ENCODE measurements at regions not wholly inside any gene's neighbourhood (a gene's known extent, or its start where the extent isn't known, plus 50 kb on each side); places are given as distances from the start of the nearest gene placed in this dataset.
"Not testable (repeated sequence)": the region's sequence is repeated elsewhere in the genome, so short reads cannot be mapped to it uniquely, and the experiment has no call there.

DNA sequence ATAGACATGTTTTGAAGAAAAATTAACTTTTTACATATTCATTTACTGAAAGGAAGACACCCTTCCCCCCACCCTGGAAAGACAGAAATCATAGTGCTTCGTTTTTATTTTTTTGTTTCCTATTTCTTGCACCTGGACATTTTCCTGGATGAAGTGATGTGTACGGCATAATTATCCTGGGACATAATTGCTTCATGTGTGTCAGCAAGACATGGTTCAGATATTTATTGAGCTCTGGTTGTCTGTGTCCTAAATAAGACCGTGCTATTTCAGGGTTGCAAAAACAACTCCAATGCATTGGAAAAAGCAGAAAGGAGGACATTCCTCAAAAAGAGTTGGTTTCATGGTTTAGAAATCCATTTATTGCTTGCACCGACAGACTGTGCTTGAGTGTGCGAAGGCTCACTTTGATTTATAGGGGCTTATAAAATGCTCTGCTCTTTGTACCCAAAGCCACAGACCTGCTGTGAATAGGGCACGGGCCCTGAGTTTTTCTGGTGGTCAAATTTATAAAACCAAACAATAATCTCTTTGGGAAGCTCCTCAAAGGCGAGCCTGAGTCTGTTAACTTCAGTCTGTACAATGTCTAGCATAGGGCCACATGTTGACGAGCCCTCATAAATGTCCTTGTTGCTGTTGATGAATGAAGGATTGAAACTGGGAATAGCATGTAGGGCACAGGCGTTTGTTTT lies 179.5 kb downstream of the SOX4 start:
- DNase-seq (ENCODE audit: low read depth): no peak

DNA sequence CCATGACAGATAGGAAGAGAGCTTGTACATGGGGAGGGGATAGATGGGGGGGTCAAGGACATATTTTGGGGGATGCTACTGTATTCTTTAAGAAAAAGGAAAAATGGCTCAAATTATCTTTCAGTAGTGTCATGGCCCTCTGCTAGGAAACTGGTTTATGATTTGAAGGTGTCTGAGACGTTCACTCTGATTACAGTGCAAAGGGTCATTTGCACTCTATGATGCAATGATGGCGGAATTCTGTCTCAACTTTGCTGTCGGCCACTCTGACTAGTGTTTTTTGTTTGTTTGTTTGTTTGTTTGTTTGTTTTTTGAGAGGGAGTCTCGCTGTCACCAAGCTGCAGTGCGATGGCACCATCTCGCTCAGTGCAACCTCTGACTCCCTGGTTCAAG lies 180.0 kb downstream of the SOX4 start:
- no peak for DNase-seq (ENCODE audit: low read depth)

- no peak for DNase-seq (ENCODE audit: low read depth)
Observed at GRCh38 chr6:21777846-21778245, 184.3 kb downstream of the SOX4 start.

- no peak for DNase-seq (ENCODE audit: low read depth)
Observed at GRCh38 chr6:21780141-21780540, 186.6 kb downstream of the SOX4 start.

GRCh38 chr6:21780679-21781078 lies 187.1 kb downstream of the SOX4 start:
- no peak for DNase-seq (ENCODE audit: low read depth)

GRCh38 chr6:21781128-21781527 lies 187.6 kb downstream of the SOX4 start:
- DNase-seq (ENCODE audit: low read depth): no peak

GRCh38 chr6:21785164-21785563 lies 191.6 kb downstream of the SOX4 start:
- DNase-seq (ENCODE audit: low read depth): no peak

- no peak for DNase-seq (ENCODE audit: low read depth)
Observed at GRCh38 chr6:21791056-21791455, 197.5 kb downstream of the SOX4 start.

DNA sequence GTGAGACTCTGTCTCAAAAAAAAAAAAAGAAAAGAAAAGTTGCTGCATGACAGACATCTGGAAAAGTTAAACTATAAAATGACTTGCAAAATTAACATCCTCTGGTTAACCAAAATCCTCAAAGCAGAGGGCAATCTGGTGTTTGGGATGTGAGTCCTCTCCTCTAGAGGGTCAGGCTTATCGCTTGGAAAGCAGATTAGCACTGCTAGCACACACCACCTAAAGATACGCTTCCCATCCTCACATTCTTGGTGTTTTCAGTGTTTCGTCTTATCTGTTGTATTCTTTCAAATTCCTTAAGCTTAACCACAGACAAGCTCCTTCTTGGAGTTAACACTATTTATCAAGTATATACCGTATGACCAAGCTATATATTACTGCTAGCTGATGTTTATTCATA lies 198.0 kb downstream of the SOX4 start:
- no peak for DNase-seq (ENCODE audit: low read depth)

- DNase-seq (ENCODE audit: low read depth): no peak
Observed at GRCh38 chr6:21792177-21792576, 198.6 kb downstream of the SOX4 start.

DNA sequence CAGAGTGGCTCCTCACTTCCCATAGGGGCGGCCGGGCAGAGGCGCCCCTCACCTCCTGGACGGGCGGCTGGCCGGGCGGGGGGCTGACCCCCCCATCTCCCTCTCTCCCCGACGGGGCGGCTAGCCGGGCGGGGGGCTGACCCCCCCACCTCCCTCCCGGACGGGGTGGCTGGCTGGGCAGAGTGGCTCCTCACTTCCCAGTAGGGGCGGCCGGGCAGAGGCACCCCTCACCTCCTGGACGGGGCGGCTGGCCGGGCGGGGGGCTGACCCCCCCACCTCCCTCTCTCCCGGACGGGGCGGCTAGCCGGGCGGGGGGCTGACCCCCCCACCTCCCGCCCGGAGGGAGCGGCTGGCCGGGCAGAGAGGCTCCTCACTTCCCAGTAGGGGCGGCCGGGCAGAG lies 203.4 kb downstream of the SOX4 start:
- not testable (repeated sequence) for DNase-seq (ENCODE audit: low read depth)

DNA sequence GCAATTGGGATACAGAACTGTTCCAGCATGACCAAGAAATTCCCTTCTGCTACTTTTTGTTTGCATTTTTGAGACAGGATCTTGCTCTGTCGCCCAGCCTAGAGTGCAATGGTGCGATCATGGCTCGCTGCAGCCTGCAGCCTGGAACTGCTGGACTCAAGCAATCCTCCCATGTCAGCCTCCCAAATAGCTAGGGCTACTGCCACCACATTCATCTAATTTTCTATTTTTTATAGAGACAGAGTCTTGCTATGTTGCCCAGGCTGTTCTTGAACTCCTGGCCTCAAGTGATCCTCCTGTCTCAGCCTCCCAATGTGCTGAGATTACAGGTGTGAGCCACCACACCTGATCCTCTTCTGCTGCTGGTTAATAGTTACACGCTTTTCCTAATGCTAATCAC lies 204.9 kb downstream of the SOX4 start:
- DNase-seq (ENCODE audit: low read depth): no peak

- no peak for DNase-seq (ENCODE audit: low read depth)
Observed at GRCh38 chr6:21800330-21800729, 206.8 kb downstream of the SOX4 start.

GRCh38 chr6:21800948-21801438 lies 207.4 kb downstream of the SOX4 start:
- DNase-seq (ENCODE audit: low read depth): peak; percentile 61

DNA sequence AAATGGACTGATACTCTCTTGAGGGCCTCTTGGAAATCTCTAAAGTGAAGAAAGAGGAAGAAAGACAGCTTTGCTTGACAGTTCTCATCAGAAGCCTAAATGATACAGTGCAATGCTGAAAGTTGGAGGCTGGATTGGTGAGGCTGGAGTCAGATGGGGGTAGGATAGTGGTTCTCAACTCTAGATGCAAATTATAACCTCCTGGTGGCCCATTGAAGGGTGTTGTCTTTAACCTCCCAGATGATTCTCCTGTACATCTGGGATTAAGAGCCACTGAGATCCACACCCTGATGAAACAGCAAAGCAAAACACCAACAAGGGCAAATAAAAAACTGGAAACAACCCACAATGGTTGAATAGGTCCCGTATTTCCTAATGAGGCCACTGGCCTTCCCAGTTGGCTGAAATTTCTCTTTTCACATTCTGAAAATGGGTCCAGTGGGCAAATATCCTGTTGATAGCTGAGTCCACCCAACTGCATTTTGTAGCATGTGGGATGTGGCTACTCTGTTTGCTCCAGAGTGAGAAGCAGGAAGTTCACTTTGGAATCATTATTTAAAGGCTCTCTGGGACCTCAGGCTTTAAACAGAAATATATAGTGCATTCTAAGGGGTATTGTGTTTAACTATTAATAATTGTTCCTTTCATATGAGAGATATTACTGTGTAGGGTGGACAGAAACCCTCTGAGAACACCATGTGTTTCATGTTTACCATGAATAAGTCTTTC lies 208.1 kb downstream of the SOX4 start:
- DNase-seq (ENCODE audit: low read depth): no peak

DNA sequence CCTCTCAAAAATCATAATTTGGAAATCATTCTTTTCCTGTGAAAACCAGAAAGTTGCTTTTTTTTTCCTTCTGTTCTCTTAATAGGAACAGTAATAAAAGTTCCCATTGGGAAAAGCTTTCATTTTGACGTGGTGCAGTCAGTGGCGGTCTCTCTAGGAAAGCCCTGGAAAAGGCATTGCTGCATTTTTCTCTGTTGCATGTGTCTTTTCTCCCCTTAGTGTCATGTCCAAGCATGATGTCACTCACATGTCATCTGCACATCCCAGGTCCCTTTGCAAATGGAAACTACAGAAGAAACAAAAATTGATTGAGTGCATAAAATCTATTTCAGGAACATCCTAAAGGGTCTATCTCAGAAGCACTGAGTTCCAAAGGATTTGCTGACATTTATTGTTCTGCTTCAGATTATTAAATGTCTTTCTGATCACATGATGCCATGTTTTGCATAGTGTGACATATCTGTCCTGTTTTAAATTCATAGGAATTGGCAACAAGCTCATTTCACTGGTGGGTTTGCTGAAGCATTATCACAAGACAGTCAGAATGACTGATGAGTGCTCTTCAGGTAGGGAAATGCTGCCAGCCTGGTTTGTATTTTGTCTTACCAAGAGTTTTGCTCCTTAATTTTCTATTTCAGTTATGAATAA lies 208.7 kb downstream of the SOX4 start:
- no peak for DNase-seq (ENCODE audit: low read depth)

GRCh38 chr6:21804941-21805610 lies 211.5 kb downstream of the SOX4 start:
- DNase-seq (ENCODE audit: low read depth): no peak

DNA sequence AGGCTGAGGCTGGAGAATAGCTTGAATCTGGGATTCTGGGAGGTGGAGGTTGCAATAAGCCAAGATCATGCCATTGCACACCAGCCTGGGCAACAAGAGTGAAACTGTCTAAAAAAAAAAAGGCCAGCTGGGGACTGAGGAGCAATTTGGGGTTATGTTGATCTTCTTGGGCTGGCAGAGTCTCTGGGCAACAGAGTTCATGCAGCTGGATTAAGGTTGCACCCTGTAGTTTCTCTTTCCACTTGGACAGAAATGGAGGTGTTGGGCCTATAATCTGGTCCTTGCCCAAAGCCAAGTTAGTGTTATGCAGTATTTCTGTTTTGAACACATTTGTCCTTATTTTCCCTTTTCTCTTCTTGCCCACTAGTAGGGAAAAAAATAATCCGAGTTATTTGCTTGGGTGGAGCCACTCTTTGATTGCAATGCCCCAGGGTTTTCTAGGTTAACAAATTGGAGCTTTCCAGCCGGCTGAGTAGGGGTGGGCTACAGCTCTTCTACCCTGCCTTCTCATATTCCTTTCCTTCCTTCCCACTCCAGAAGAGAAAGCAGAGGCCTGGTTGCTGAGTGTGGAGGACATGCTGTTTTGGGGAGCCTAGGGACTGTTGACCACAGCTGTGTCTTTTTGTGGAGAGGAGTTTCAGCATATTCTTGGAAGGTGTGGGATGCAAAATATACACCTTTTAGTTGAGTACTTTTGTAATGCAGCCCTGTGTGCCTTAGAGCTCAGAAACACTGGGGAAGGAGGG lies 213.9 kb downstream of the SOX4 start:
- no peak for DNase-seq (ENCODE audit: low read depth)

DNA sequence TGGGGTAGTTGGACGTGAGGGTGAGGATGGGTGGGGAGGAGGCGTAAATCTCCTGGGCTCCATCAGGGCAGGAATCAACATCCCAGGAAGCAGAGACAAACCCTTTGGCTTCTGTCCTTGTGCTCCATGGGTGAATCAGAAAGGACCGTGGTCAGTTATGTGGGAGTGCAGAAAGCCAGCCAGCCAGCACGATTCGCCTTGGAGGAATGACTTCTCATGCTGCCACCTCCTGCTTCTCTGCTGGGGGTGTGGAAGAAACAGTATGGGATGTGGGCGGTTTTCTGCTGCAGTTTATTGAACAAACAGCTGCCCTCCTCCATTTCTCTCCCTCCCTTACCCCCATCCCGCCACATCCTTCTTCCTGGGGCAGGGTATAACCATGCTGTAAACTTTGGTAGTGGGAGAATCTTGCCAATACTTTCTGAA lies 214.5 kb downstream of the SOX4 start:
- peak; percentile 32 for DNase-seq (ENCODE audit: low read depth)

DNA sequence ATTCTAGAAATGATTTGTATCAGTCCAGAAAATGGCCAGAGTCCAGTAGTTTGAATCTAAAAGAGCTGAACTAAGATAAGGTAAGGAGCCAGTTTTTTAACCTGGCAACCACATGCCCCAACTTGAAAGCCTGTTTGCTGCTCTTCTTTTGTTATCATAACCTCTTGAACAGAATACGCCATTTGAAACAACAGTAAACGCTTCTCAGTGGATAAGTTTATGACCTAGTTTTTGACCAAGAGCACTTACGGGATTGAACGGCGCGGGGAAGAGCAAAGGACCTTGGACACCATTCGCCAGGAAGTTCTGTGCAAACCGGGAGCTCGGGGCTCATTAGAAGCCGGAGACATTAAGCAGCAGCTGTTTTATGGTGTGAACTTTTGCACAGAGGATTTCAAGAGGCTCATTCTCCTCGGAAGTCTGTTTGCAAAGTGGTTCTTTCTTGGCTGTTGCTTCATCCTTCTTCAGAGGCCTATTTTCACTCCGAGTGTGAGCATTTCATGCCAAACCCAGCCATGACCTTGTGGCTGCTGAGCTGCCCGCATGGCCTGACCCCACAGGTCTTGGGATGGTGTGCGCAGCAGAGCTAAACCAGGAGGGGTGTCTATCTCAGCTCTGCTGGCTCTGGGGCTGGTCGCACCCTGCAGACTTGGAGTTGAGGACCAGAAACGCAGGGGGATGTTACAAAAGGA lies 215.1 kb downstream of the SOX4 start:
- no peak for DNase-seq (ENCODE audit: low read depth)

DNA sequence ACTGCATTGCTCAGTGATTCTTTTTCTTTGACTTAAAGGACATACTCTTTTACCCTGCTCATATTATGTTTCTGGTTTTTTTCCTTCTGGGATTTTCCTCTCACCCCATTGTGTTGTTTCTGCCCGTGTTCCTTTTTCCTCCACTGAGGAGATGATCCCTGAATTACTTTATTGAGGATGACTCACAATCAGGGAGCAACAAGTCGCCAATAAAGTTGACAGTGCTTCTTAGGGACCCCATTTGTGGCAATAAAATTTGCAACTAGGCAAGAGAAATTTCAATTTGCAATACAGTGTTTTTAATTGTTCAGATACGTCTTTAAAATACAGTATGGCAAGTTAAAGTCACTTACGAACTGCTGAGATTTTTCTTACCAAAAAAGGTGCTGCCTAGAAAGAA lies 217.9 kb downstream of the SOX4 start:
- no peak for DNase-seq (ENCODE audit: low read depth)
